ENCODE measurements at regions not wholly inside any gene's neighbourhood (a gene's known extent, or its start where the extent isn't known, plus 50 kb on each side); places are given as distances from the start of the nearest gene placed in this dataset.

- TF ChIP-seq, protein P1, sequence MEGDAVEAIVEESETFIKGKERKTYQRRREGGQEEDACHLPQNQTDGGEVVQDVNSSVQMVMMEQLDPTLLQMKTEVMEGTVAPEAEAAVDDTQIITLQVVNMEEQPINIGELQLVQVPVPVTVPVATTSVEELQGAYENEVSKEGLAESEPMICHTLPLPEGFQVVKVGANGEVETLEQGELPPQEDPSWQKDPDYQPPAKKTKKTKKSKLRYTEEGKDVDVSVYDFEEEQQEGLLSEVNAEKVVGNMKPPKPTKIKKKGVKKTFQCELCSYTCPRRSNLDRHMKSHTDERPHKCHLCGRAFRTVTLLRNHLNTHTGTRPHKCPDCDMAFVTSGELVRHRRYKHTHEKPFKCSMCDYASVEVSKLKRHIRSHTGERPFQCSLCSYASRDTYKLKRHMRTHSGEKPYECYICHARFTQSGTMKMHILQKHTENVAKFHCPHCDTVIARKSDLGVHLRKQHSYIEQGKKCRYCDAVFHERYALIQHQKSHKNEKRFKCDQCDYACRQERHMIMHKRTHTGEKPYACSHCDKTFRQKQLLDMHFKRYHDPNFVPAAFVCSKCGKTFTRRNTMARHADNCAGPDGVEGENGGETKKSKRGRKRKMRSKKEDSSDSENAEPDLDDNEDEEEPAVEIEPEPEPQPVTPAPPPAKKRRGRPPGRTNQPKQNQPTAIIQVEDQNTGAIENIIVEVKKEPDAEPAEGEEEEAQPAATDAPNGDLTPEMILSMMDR (IDR thresholded peaks at IDR 0.05) = no peak
- no peak for TF ChIP-seq POLR2A (IDR thresholded peaks at IDR 0.05)
Measured at GRCh38 chr17:71905376-71906031, 215.3 kb upstream of the SOX9 start.

Measured in uterus (tissue), 2 donors.